RWPE2 (cell line): ENCODE measurements at regions not wholly inside any gene's neighbourhood (a gene's known extent, or its start where the extent isn't known, plus 50 kb on each side); places are given as distances from the start of the nearest gene placed in this dataset.

Source experiments
- ATAC-seq: fragments of 200-7000 bp; cut with Tn5 transposase; 3 replicates; pipeline ENCODE4 v1.9.1; 2021; ENCODE audit warnings: low read depth
- DNase-seq: peaks from one replicate; pipeline ENCODE4 v3.0.0-alpha.2; 2020; ENCODE audit warnings: low spot score
- H3K27ac ChIP-seq: fragments of 450-650 bp; 2 replicates; pipeline ENCODE4 v1.5.1; 2017; ENCODE audit warnings: mild to moderate bottlenecking; ENCODE audit not compliant: poor library complexity, severe bottlenecking
- H3K27me3 ChIP-seq: fragments of 250-450 bp; sonication (Bioruptor Pico); 2 replicates; pipeline ENCODE4 v1.5.1; 2021; ENCODE audit warnings: mild to moderate bottlenecking, moderate library complexity; ENCODE audit not compliant: insufficient read depth, poor library complexity, severe bottlenecking
- H3K36me3 ChIP-seq: fragments of 250-450 bp; sonication (Bioruptor Pico); 2 replicates; pipeline ENCODE4 v1.5.1; 2020; ENCODE audit warnings: low read depth, mild to moderate bottlenecking, moderate library complexity
- H3K4me1 ChIP-seq: fragments of 250-450 bp; sonication (Bioruptor Pico); 2 replicates; pipeline ENCODE4 v1.5.1; 2021; ENCODE audit warnings: mild to moderate bottlenecking, moderate library complexity; ENCODE audit not compliant: insufficient read depth, poor library complexity, severe bottlenecking
- H3K4me3 ChIP-seq: fragments of 250-450 bp; sonication (Bioruptor Pico); 2 replicates; pipeline ENCODE4 v1.5.1; 2021; ENCODE audit warnings: mild to moderate bottlenecking, moderate library complexity; ENCODE audit not compliant: severe bottlenecking
- H3K9me3 ChIP-seq: fragments of 250-450 bp; sonication (Bioruptor Pico); 2 replicates; pipeline ENCODE4 v1.5.1; 2021; ENCODE audit warnings: mild to moderate bottlenecking, moderate library complexity; ENCODE audit not compliant: severe bottlenecking
- TF ChIP-seq, protein P1 (sequence below): fragments of 450-650 bp; IDR thresholded peaks from one replicate; pipeline ENCODE4 v1.5.1; 2017; ENCODE audit warnings: mild to moderate bottlenecking, moderate library complexity; ENCODE audit not compliant: poor library complexity, severe bottlenecking

DNA sequence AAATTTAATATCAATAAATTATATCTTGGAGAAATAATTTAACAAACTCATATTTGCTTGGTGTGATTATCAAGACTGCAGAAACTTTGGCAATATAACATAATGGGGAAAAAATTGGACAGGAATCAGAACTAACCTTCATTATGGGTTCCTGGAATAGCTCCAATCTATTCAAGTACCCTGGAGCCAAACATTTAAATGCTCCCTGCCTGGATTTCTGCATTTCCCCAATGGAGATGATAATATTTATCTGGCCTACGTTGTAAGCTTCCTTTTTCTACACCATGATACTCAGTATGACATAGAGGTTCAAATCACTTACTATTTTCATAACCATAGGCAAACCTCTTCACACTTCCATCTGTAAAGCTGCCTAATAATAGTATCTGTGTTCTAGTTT lies 326.8 kb downstream of the TRIML1 start:
- DNase-seq, result no peak
- TF ChIP-seq, protein P1, sequence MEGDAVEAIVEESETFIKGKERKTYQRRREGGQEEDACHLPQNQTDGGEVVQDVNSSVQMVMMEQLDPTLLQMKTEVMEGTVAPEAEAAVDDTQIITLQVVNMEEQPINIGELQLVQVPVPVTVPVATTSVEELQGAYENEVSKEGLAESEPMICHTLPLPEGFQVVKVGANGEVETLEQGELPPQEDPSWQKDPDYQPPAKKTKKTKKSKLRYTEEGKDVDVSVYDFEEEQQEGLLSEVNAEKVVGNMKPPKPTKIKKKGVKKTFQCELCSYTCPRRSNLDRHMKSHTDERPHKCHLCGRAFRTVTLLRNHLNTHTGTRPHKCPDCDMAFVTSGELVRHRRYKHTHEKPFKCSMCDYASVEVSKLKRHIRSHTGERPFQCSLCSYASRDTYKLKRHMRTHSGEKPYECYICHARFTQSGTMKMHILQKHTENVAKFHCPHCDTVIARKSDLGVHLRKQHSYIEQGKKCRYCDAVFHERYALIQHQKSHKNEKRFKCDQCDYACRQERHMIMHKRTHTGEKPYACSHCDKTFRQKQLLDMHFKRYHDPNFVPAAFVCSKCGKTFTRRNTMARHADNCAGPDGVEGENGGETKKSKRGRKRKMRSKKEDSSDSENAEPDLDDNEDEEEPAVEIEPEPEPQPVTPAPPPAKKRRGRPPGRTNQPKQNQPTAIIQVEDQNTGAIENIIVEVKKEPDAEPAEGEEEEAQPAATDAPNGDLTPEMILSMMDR, result no peak
- no peaks in the 10 kb centered on the region for H3K4me1 ChIP-seq

DNA sequence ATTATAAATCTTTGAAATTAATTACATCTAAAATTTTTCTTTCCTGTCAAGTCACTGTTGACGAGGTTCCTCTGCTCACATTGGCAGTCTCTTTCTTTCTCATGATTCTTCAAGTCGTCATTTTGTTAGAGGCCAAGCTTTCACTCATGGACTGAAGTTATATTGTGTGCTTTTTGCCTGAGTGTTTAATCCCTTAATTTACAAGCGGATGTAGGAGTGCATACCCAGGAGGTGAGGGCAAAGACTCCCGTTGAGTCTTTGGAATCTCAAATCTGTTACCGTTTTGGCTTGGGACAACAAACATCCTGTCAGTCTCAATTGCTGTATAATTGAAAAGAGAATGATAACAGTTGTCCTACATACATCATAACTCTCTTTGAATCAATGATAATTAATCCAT lies 345.0 kb downstream of the TRIML1 start:
- Histone ChIP-seq H3K9me3 (no peaks in the 10 kb centered on the region), H3K36me3 (no peaks in the 10 kb centered on the region), H3K27ac (no peak overlapping the region), H3K4me1 (no peaks in the 10 kb centered on the region), H3K27me3 (no peaks in the 10 kb centered on the region), H3K4me3 (no peak overlapping the region)
- DNase-seq (no peak), ATAC-seq (no peak)
- TF ChIP-seq, protein P1, result no peak

More for the DNA sequence above, 326.8 kb downstream of the TRIML1 start:
- Histone ChIP-seq H3K36me3 (no peaks in the 10 kb centered on the region), H3K4me3 (no peak overlapping the region), H3K27me3 (no peaks in the 10 kb centered on the region), H3K9me3 (no peaks in the 10 kb centered on the region), H3K27ac (no peak overlapping the region)
- no peak for ATAC-seq

GRCh38 chr4:188485906-188486305 lies 346.7 kb downstream of the TRIML1 start:
- ATAC-seq, result no peak
- Histone ChIP-seq H3K36me3 (no peaks in the 10 kb centered on the region), H3K4me1 (no peaks in the 10 kb centered on the region), H3K27ac (no peak overlapping the region), H3K4me3 (no peak overlapping the region), H3K27me3 (no peaks in the 10 kb centered on the region), H3K9me3 (no peaks in the 10 kb centered on the region)
- TF ChIP-seq, protein P1, result no peak
- no peak for DNase-seq

DNA sequence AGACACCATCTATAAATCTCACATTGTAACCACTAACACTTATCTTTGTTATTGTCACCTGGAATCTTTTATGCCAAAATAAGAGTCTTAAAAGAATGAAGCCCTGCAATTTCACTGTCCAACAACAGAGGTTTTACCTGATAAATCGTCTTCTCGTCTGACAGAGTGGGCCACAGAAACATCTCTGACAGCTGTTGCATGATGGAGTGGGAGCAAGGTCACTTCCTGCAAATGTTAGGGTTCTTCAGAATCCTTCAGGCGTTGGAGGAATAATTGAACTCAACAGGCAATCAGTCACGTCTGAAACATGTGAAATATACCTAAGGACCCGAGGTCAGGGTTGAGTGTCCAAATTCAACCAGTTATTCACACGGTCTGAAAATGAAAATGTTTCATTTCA lies 353.6 kb downstream of the TRIML1 start:
- TF ChIP-seq, protein P1, result no peak
- Histone ChIP-seq H3K27me3 (no peaks in the 10 kb centered on the region), H3K4me1 (no peaks in the 10 kb centered on the region), H3K4me3 (no peak overlapping the region), H3K27ac (no peak overlapping the region), H3K36me3 (no peaks in the 10 kb centered on the region), H3K9me3 (no peaks in the 10 kb centered on the region)
- no peak for DNase-seq
- no peak for ATAC-seq

- ATAC-seq, result no peak
- TF ChIP-seq, protein P1, result no peak
- no peak overlapping the region for H3K27ac ChIP-seq
- H3K36me3 ChIP-seq, result no peaks in the 10 kb centered on the region
- H3K9me3 ChIP-seq, result no peaks in the 10 kb centered on the region
- no peak for DNase-seq
- H3K4me1 ChIP-seq, result no peaks in the 10 kb centered on the region
- H3K27me3 ChIP-seq, result no peaks in the 10 kb centered on the region
- no peak overlapping the region for H3K4me3 ChIP-seq
Measured at GRCh38 chr4:188495169-188495568, 355.9 kb downstream of the TRIML1 start.
